Heart left ventricle (tissue), 13 donors: ENCODE measurements at regions not wholly inside any gene's neighbourhood (a gene's known extent, or its start where the extent isn't known, plus 50 kb on each side); places are given as distances from the start of the nearest gene placed in this dataset.

ENCODE experiments used
- POLR2A ChIP-seq, 2 donors: fragments of 450-650 bp; IDR thresholded peaks; one replicate each; pipeline ENCODE4 v1.6.1; 2017; ENCODE audit warnings: antibody characterized with exemption in 2 of 2, mild to moderate bottlenecking in 2 of 2, moderate library complexity in 2 of 2
- TF ChIP-seq, protein P1 (sequence below), 12 donors: fragments of 200-600 bp; sonication (generic) in 4 of 12; IDR thresholded peaks; one replicate each; pipeline versions ENCODE4 v1.5.0 to v1.8.0; 2018 to 2022; ENCODE audit warnings: antibody characterized with exemption in 12 of 12, mild to moderate bottlenecking in 5 of 12
- donor health status: ischemic (EF 13 %, LVEDD 7.1; RV severe dilation, severe dysfunction).
- donor health status: DM: no; HTN: yes; CAD: no.
- donor health status: DM: no; HTN: no; CAD: no.
- donor health status: ischemic (EF 25% LVEDD 6.9; RV normal size, moderate dysfunction).
- donor health status: ischemic (EF 25% LVEDD 5.7; RV mildly dilated, moderate dysfunction).
- donor health status: ischemic (EF 35%, LVEDD 5.7; RV mildly dilated, moderate dysfunction).
- donor health status: nonischemic (EF 11% LVEDD 7.7; RV severe dilation, severe dysfunction).
- donor health status: DM: yes; HTN: yes; CAD: no.
- donor health status: PGD.
- donor health status: ischemic (EF 29% LVEDD 5.4; RV normal size, mild dysfunction).
- donor health status: nonischemic (EF 23%, LVEDD 6.1; RV moderate dilation, normal function).

GRCh38 chr1:216908126-216908525 is 184.9 kb upstream of the ESRRG start:
- TF ChIP-seq, protein P1, sequence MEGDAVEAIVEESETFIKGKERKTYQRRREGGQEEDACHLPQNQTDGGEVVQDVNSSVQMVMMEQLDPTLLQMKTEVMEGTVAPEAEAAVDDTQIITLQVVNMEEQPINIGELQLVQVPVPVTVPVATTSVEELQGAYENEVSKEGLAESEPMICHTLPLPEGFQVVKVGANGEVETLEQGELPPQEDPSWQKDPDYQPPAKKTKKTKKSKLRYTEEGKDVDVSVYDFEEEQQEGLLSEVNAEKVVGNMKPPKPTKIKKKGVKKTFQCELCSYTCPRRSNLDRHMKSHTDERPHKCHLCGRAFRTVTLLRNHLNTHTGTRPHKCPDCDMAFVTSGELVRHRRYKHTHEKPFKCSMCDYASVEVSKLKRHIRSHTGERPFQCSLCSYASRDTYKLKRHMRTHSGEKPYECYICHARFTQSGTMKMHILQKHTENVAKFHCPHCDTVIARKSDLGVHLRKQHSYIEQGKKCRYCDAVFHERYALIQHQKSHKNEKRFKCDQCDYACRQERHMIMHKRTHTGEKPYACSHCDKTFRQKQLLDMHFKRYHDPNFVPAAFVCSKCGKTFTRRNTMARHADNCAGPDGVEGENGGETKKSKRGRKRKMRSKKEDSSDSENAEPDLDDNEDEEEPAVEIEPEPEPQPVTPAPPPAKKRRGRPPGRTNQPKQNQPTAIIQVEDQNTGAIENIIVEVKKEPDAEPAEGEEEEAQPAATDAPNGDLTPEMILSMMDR (IDR thresholded peaks at IDR 0.05), result no peak
- no peak for TF ChIP-seq POLR2A (IDR thresholded peaks at IDR 0.05)
